PC-9 (cell line): ENCODE measurements at regions not wholly inside any gene's neighbourhood (a gene's known extent, or its start where the extent isn't known, plus 50 kb on each side); places are given as distances from the start of the nearest gene placed in this dataset.

Experiments
- BruUV-seq: library from RNA; stranded (reverse); fragments of 400-500 nt; replicated peaks from 2 replicates; lab custom pipeline; 2021; lab: Mats Ljungman, UMichigan
- CTCF ChIA-PET: fragments of 300-600 bp; sonication (Branson Sonifier 250); formaldehyde crosslinking; loops from one replicate; lab custom pipeline; 2022; ENCODE audit warnings: antibody characterized with exemption; lab: Charles Lee
- POLR2A ChIA-PET: fragments of 300-600 bp; sonication (Branson Sonifier 250); formaldehyde crosslinking; loops from one replicate; lab custom pipeline; 2022; ENCODE audit warnings: antibody characterized with exemption; ENCODE audit not compliant: unreplicated experiment; lab: Charles Lee
- DNase-seq, 2 experiments: peaks; one replicate each; pipeline versions ENCODE4 v3.0.0 to v3.0.0-alpha.2; 2015 to 2022; ENCODE audit warnings: mixed read lengths in 1 of 2
- H2AFZ ChIP-seq: fragments of 200-600 bp; sonication (generic); 2 replicates; pipeline ENCODE4 v1.8.1; 2017; ENCODE audit warnings: antibody characterized with exemption
- H3F3A ChIP-seq: fragments of 200-600 bp; sonication (generic); 2 replicates; pipeline ENCODE4 v1.8.1; 2017; ENCODE audit warnings: antibody characterized with exemption, mild to moderate bottlenecking, low read depth; ENCODE audit not compliant: insufficient read depth
- H3K27ac ChIP-seq: fragments of 200-600 bp; sonication (generic); 2 replicates; pipeline ENCODE4 v1.6.1; 2016; ENCODE audit warnings: mixed run types
- H3K27me3 ChIP-seq: fragments of 200-600 bp; sonication (generic); 2 replicates; pipeline ENCODE4 v1.6.1; 2016; ENCODE audit warnings: low read depth, mixed run types; ENCODE audit not compliant: insufficient read depth
- H3K36me3 ChIP-seq: fragments of 200-600 bp; sonication (generic); 2 replicates; pipeline ENCODE4 v1.6.1; 2016; ENCODE audit warnings: low read depth, mixed run types
- H3K4me1 ChIP-seq: fragments of 200-600 bp; sonication (generic); replicated peaks from 2 replicates; pipeline ENCODE4 v1.6.1; 2016; ENCODE audit warnings: mixed run types; ENCODE audit not compliant: insufficient read depth
- H3K4me2 ChIP-seq: fragments of 200-600 bp; sonication (generic); 2 replicates; pipeline ENCODE4 v1.6.1; 2017; ENCODE audit warnings: mixed run types
- H3K4me3 ChIP-seq: fragments of 200-600 bp; sonication (generic); 2 replicates; pipeline ENCODE4 v1.6.1; 2016; ENCODE audit warnings: mixed run types
- H3K79me2 ChIP-seq: fragments of 200-600 bp; sonication (generic); 2 replicates; pipeline ENCODE4 v1.6.1; 2017; ENCODE audit warnings: low read depth, mixed run types
- H3K9me2 ChIP-seq: fragments of 200-600 bp; sonication (generic); 2 replicates; pipeline ENCODE4 v1.8.1; 2017; ENCODE audit warnings: mild to moderate bottlenecking; ENCODE audit not compliant: insufficient read depth
- H3K9me3 ChIP-seq: fragments of 200-600 bp; sonication (generic); 2 replicates; pipeline ENCODE4 v1.8.1; 2016; ENCODE audit warnings: low read depth; ENCODE audit not compliant: insufficient read depth
- H4K20me1 ChIP-seq: fragments of 200-600 bp; sonication (generic); 2 replicates; pipeline ENCODE4 v1.8.1; 2017; ENCODE audit not compliant: insufficient read depth
- CTCF ChIP-seq: fragments of 200-600 bp; sonication (generic); conservative IDR thresholded peaks from 2 replicates; pipeline ENCODE4 v1.6.1; 2017; ENCODE audit warnings: mixed run types, antibody characterized with exemption, mild to moderate bottlenecking, moderate library complexity
- EZH2 ChIP-seq: fragments of 200-600 bp; sonication (generic); IDR thresholded peaks from 2 replicates; pipeline ENCODE4 v1.8.0; 2017; ENCODE audit warnings: antibody characterized with exemption, low read depth
- intact Hi-C: fragments of 100-400 bp; cut with micrococcal nuclease; formaldehyde crosslinking; loops from one replicate; pipeline ENCODE4 v1.10.0; 2022; ENCODE audit not compliant: unreplicated experiment

GRCh38 chr18:44195394-44196140 lies 485.1 kb upstream of the SETBP1 start:
- H2AFZ ChIP-seq: no peak overlapping the region
- ChIA-PET CTCF (no interaction called here), POLR2A (no interaction called here)
- BruUV-seq: no TSS peak
- H3F3A ChIP-seq: no peaks in the 10 kb centered on the region
- TF ChIP-seq EZH2 (no peak), CTCF (no peak)
- no peak overlapping the region for H3K4me2 ChIP-seq
- no peak for DNase-seq
- no peaks in the 10 kb centered on the region for H3K9me2 ChIP-seq
- no peaks in the 10 kb centered on the region for H3K27me3 ChIP-seq
- intact Hi-C loops: no loop called here
- H3K27ac ChIP-seq: no peak overlapping the region
- no peaks in the 10 kb centered on the region for H3K79me2 ChIP-seq
- H3K4me1 ChIP-seq: no peaks in the 10 kb centered on the region
- H3K9me3 ChIP-seq: no peaks in the 10 kb centered on the region
- H3K4me3 ChIP-seq: no peak overlapping the region
- H4K20me1 ChIP-seq: no peaks in the 10 kb centered on the region
- no peaks in the 10 kb centered on the region for H3K36me3 ChIP-seq

GRCh38 chr18:44197832-44198611 lies 482.7 kb upstream of the SETBP1 start:
- ChIA-PET CTCF (no interaction called here), POLR2A (no interaction called here)
- no peak overlapping the region for H2AFZ ChIP-seq
- no peaks in the 10 kb centered on the region for H3F3A ChIP-seq
- H3K9me3 ChIP-seq: peaks cover 3% of the 10 kb centered on the region; the same call in 1 of the 2 replicates
- no TSS peak for BruUV-seq
- no peaks in the 10 kb centered on the region for H3K79me2 ChIP-seq
- no peak for DNase-seq
- no peaks in the 10 kb centered on the region for H4K20me1 ChIP-seq
- no peak overlapping the region for H3K27ac ChIP-seq
- no peaks in the 10 kb centered on the region for H3K27me3 ChIP-seq
- intact Hi-C loops: no loop called here
- TF ChIP-seq EZH2: no peak
- no peak for TF ChIP-seq CTCF
- no peak overlapping the region for H3K4me3 ChIP-seq
- H3K4me1 ChIP-seq: no peaks in the 10 kb centered on the region
- no peaks in the 10 kb centered on the region for H3K36me3 ChIP-seq
- H3K4me2 ChIP-seq: no peak overlapping the region
- H3K9me2 ChIP-seq: no peaks in the 10 kb centered on the region; the same call in 1 of the 2 replicates

- no peaks in the 10 kb centered on the region; the same call in 1 of the 2 replicates for H3K9me2 ChIP-seq
- no peaks in the 10 kb centered on the region for H3K4me1 ChIP-seq
- H3K4me2 ChIP-seq: no peak overlapping the region
- no peaks in the 10 kb centered on the region for H3K79me2 ChIP-seq
- H4K20me1 ChIP-seq: no peaks in the 10 kb centered on the region
- ChIA-PET CTCF (no interaction called here), POLR2A (no interaction called here)
- TF ChIP-seq CTCF: no peak
- no peak for TF ChIP-seq EZH2
- H3K27me3 ChIP-seq: no peaks in the 10 kb centered on the region
- no peak overlapping the region for H2AFZ ChIP-seq
- peaks cover 8% of the 10 kb centered on the region; the same call in 1 of the 2 replicates for H3K9me3 ChIP-seq
- BruUV-seq: no TSS peak
- DNase-seq: no peak
- no peak overlapping the region for H3K4me3 ChIP-seq
- no peaks in the 10 kb centered on the region for H3F3A ChIP-seq
- H3K36me3 ChIP-seq: no peaks in the 10 kb centered on the region
- intact Hi-C loops: no loop called here
- no peak overlapping the region for H3K27ac ChIP-seq
These were observed 481.9 kb upstream of the SETBP1 start for GRCh38 chr18:44198612-44199284.
